BJ (cell line): ENCODE measurements at regions not wholly inside any gene's neighbourhood (a gene's known extent, or its start where the extent isn't known, plus 50 kb on each side); places are given as distances from the start of the nearest gene placed in this dataset.

Experiments
- CTCF ChIA-PET: fragments of 350-600 bp; formaldehyde crosslinking; extraction: SDS; loops from one replicate; lab custom pipeline; 2021; ENCODE audit warnings: antibody characterized with exemption, inconsistent platforms; lab: Yijun Ruan, JAX
- POLR2A ChIA-PET: fragments of 300-600 bp; sonication (Branson Sonifier 250); formaldehyde crosslinking; extraction: SDS; loops from one replicate; lab custom pipeline; 2021; ENCODE audit warnings: antibody characterized with exemption; lab: Charles Lee
- DNase-seq: peaks from one replicate; pipeline ENCODE4 v3.0.0-alpha.2; 2011; ENCODE audit warnings: low read depth
- H3K27me3 ChIP-seq: 2 replicates; pipeline ENCODE4 v1.6.0; 2011; ENCODE audit warnings: low read length; ENCODE audit not compliant: control insufficient read depth, insufficient read depth
- H3K36me3 ChIP-seq: 2 replicates; pipeline ENCODE4 v1.5.1; 2011; ENCODE audit warnings: low read length; ENCODE audit not compliant: control insufficient read depth, insufficient read depth
- H3K4me3 ChIP-seq: 2 replicates; pipeline ENCODE4 v1.5.1; 2011; ENCODE audit warnings: low read depth, mild to moderate bottlenecking, control low read depth, low read length
- CTCF ChIP-seq: IDR thresholded peaks from 2 replicates; pipeline ENCODE4 v1.5.1; 2011; ENCODE audit warnings: low read depth, mild to moderate bottlenecking, control low read depth, inconsistent platforms, low read length, moderate library complexity; ENCODE audit not compliant: insufficient read depth

DNA sequence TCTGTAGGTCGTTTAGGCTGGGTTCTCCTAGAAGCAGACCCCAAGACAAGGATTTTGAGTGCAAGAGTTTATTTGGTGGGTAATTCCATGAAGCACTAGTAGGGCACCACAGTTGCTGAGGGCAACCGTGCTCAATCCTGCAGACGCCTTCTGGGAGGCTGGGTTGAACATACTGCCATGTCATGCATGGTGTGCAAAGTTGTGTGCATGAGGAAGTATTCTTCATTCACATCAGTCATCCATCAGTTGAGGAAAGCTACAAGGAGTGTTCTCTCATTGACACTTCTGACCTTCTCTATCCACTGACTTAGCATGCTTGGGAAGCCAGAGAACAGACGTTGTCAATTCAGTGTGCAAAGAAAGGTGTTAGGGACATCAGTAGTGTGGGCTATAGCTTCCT lies 179.2 kb downstream of the PTPN11 start:
- no peak for DNase-seq
- H3K27me3 ChIP-seq, result no peaks in the 10 kb centered on the region
- POLR2A ChIA-PET, result no interaction called here
- H3K4me3 ChIP-seq, result no peak overlapping the region
- no peaks in the 10 kb centered on the region for H3K36me3 ChIP-seq
- TF ChIP-seq CTCF, result no peak
- CTCF ChIA-PET, result no interaction called here

DNA sequence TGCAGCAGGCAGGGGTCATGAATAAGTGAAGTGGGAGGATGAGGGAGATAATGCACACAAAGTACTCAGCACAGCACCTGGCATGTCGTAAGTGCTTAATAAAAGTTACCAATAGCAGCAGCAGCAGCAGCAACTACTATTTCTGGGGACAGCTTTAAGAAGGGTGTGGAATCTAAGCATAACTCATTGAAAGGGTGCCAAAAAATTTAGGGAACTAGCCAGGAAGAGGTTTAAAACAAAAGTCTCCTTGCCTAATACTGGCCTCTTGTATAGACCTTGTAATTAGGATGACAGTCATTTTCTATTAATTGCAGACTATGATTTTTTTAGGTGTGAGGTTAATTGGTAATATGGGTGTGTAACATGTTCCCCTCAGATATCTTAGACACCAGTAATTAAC lies 179.9 kb downstream of the PTPN11 start:
- CTCF ChIA-PET, result no interaction called here
- Histone ChIP-seq H3K36me3 (no peaks in the 10 kb centered on the region), H3K27me3 (no peaks in the 10 kb centered on the region), H3K4me3 (no peak overlapping the region)
- no peak for DNase-seq
- no peak for TF ChIP-seq CTCF
- POLR2A ChIA-PET, result no interaction called here

GRCh38 chr12:112599871-112600270 lies 181.1 kb downstream of the PTPN11 start:
- H3K4me3 ChIP-seq, result no peak overlapping the region
- ChIA-PET CTCF (no interaction called here), POLR2A (no interaction called here)
- no peak for DNase-seq
- H3K27me3 ChIP-seq, result no peaks in the 10 kb centered on the region
- no peak for TF ChIP-seq CTCF
- H3K36me3 ChIP-seq, result no peaks in the 10 kb centered on the region

DNA sequence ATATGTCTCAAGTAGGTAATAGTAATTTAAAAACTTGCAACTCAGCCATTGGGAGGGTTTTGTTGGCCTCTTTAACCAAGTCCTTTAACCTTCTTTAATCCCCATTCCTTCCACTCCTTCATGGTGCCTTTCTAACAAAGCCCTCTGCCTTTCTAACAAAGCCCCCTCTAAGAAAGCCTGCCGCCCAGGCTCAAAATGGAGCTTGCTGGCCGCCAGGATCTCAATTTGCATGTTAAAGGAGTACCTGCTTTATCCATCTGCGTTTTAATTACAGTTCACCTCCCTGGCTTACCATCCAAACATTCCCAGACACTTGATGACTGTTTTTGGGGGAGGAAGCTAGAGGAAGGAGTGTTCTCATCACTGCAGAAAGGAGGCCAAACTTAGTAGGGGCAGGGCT lies 183.4 kb downstream of the PTPN11 start:
- ChIA-PET POLR2A (no interaction called here), CTCF (no interaction called here)
- no peak overlapping the region for H3K4me3 ChIP-seq
- no peaks in the 10 kb centered on the region for H3K27me3 ChIP-seq
- H3K36me3 ChIP-seq, result no peaks in the 10 kb centered on the region
- DNase-seq, result no peak
- no peak for TF ChIP-seq CTCF

DNA sequence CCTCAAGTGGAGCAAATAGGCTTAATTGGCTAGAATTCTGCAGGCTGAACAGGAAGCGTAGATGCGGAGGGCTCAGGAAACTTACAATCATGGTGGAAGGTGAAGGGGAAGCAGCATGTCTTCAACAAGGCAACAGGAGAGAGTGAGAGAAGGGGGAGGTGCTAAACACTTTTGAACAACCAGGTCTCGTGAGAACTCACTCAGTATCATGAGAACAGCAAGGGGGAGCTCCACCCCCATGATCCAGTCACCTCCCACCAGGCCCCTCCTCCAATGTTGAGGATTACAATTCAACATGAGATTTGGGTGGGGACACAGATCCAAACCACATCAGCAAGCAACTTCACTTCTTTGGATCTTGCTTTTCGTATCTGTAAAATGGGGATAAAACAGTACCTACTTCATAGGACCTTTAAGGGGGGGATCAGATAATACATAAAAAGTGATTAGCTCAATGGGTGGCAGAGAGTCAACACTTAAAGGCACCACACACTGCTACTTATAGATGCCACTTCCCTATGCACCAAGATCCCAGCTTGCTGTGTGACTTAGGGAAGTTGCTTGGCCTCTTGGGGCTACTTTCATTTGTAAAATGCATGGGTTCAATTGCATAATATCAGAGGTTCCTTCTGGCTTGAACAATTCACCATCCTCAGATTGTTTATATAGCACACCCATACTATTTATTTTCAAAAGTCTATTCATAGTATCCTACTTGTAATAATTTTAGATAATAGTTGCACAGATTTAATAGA lies 184.8 kb upstream of the RPH3A start:
- H3K36me3 ChIP-seq, result no peaks in the 10 kb centered on the region
- no peak for DNase-seq
- no peaks in the 10 kb centered on the region for H3K27me3 ChIP-seq
- POLR2A ChIA-PET, result no interaction called here
- no peak overlapping the region for H3K4me3 ChIP-seq
- CTCF ChIA-PET, result no interaction called here
- no peak for TF ChIP-seq CTCF
